HEK293 (cell line): ENCODE measurements at regions not wholly inside any gene's neighbourhood (a gene's known extent, or its start where the extent isn't known, plus 50 kb on each side); places are given as distances from the start of the nearest gene placed in this dataset.

Source experiments
- CTCF ChIA-PET: fragments of 350-600 bp; formaldehyde crosslinking; extraction: SDS; loops from one replicate; lab custom pipeline; 2021; ENCODE audit warnings: antibody characterized with exemption; lab: Yijun Ruan, JAX
- POLR2A ChIA-PET: fragments of 300-600 bp; formaldehyde crosslinking; extraction: SDS; loops from one replicate; lab custom pipeline; 2020; ENCODE audit warnings: antibody characterized with exemption, inconsistent platforms; lab: Yijun Ruan, JAX
- H3K27ac ChIP-seq: fragments of 200-500 bp; sonication (Bioruptor generic); 2 replicates; pipeline ENCODE4 v1.5.1; 2014; ENCODE audit warnings: low read depth, low read length, control low read depth, inconsistent platforms; ENCODE audit errors: extremely low read depth
- H3K36me3 ChIP-seq, 2 experiments: fragments of 200-500 bp in 1 of 2; sonication (Bioruptor generic) in 1 of 2; 1 replicate in 1 of 2; 2 replicates in 1 of 2; pipeline ENCODE4 v1.5.1; 2014 to 2017; ENCODE audit warnings: inconsistent platforms in 2 of 2, low read length in 2 of 2; ENCODE audit not compliant: control insufficient read depth in 2 of 2, insufficient read depth in 1 of 2
- H3K4me1 ChIP-seq: fragments of 200-500 bp; sonication (Bioruptor generic); 2 replicates; pipeline ENCODE4 v1.5.1; 2014; ENCODE audit warnings: mild to moderate bottlenecking, low read length, inconsistent platforms; ENCODE audit not compliant: control insufficient read depth, insufficient read depth
- H3K4me3 ChIP-seq: 2 replicates; pipeline ENCODE4 v1.5.1; 2011; ENCODE audit warnings: low read depth, mild to moderate bottlenecking, control low read depth, low read length, moderate library complexity
- H3K9me3 ChIP-seq: fragments of 200-500 bp; sonication (Bioruptor generic); 2 replicates; pipeline ENCODE4 v1.5.1; 2014; ENCODE audit warnings: low read depth, low read length, inconsistent platforms; ENCODE audit not compliant: control insufficient read depth, insufficient read depth
- BCL11A ChIP-seq: fragments of 450-650 bp; formaldehyde crosslinking; IDR thresholded peaks from 2 replicates; pipeline ENCODE4 v1.5.1; 2016; ENCODE audit warnings: low read depth, missing biosample characterization, missing genetic modification characterization
- CTCF ChIP-seq: fragments of 450-650 bp; formaldehyde crosslinking; IDR thresholded peaks from 2 replicates; pipeline ENCODE4 v1.5.1; 2016; ENCODE audit warnings: missing biosample characterization, missing genetic modification characterization
- SP7 ChIP-seq: fragments of 450-650 bp; formaldehyde crosslinking; IDR thresholded peaks from 2 replicates; pipeline ENCODE4 v1.5.1; 2016; ENCODE audit warnings: missing biosample characterization, missing genetic modification characterization
- ZBTB6 ChIP-seq: fragments of 450-650 bp; formaldehyde crosslinking; IDR thresholded peaks from 2 replicates; pipeline ENCODE4 v1.5.1; 2017; ENCODE audit warnings: missing biosample characterization, missing genetic modification characterization
- ZFHX2 ChIP-seq: fragments of 450-650 bp; formaldehyde crosslinking; conservative IDR thresholded peaks from 2 replicates; pipeline ENCODE4 v1.5.1; 2016; ENCODE audit warnings: missing biosample characterization, missing genetic modification characterization
- ZFP41 ChIP-seq: fragments of 450-650 bp; formaldehyde crosslinking; IDR thresholded peaks from 2 replicates; pipeline ENCODE4 v1.5.1; 2016; ENCODE audit warnings: missing biosample characterization, missing genetic modification characterization, borderline replicate concordance
- ZNF138 ChIP-seq: fragments of 450-650 bp; formaldehyde crosslinking; IDR thresholded peaks from 2 replicates; pipeline ENCODE4 v1.5.1; 2016; ENCODE audit warnings: missing biosample characterization, missing genetic modification characterization, borderline replicate concordance
- ZNF146 ChIP-seq: fragments of 450-650 bp; formaldehyde crosslinking; IDR thresholded peaks from 2 replicates; pipeline ENCODE4 v1.5.1; 2016; ENCODE audit warnings: missing biosample characterization, missing genetic modification characterization
- ZNF157 ChIP-seq: fragments of 450-650 bp; formaldehyde crosslinking; IDR thresholded peaks from 2 replicates; pipeline ENCODE4 v1.5.1; 2016; ENCODE audit warnings: missing biosample characterization, missing genetic modification characterization
- ZNF184 ChIP-seq: fragments of 450-650 bp; IDR thresholded peaks from 2 replicates; pipeline ENCODE4 v1.5.1; 2018; ENCODE audit warnings: missing biosample characterization, mild to moderate bottlenecking, missing genetic modification characterization
- ZNF202 ChIP-seq: fragments of 450-650 bp; formaldehyde crosslinking; IDR thresholded peaks from 2 replicates; pipeline ENCODE4 v1.5.1; 2016; ENCODE audit warnings: missing biosample characterization, missing genetic modification characterization, borderline replicate concordance
- ZNF214 ChIP-seq: fragments of 450-650 bp; formaldehyde crosslinking; IDR thresholded peaks from 2 replicates; pipeline ENCODE4 v1.5.1; 2017; ENCODE audit warnings: missing biosample characterization, mild to moderate bottlenecking, missing genetic modification characterization, borderline replicate concordance
- ZNF248 ChIP-seq: fragments of 450-650 bp; formaldehyde crosslinking; IDR thresholded peaks from 2 replicates; pipeline ENCODE4 v1.5.1; 2017; ENCODE audit warnings: missing biosample characterization, missing genetic modification characterization
- ZNF521 ChIP-seq: fragments of 450-650 bp; formaldehyde crosslinking; IDR thresholded peaks from 2 replicates; pipeline ENCODE4 v1.5.1; 2017; ENCODE audit warnings: missing biosample characterization, mild to moderate bottlenecking, missing genetic modification characterization
- ZNF626 ChIP-seq: fragments of 450-650 bp; sonication (Bioruptor Pico); formaldehyde crosslinking; IDR thresholded peaks from 2 replicates; pipeline ENCODE4 v1.5.1; 2018; ENCODE audit warnings: missing biosample characterization, missing genetic modification characterization, inconsistent platforms
- ZNF791 ChIP-seq: fragments of 450-650 bp; formaldehyde crosslinking; IDR thresholded peaks from 2 replicates; pipeline ENCODE4 v1.5.1; 2016; ENCODE audit warnings: missing biosample characterization, missing genetic modification characterization
- ZSCAN30 ChIP-seq: fragments of 450-650 bp; IDR thresholded peaks from 2 replicates; pipeline ENCODE4 v1.5.1; 2018; ENCODE audit warnings: missing biosample characterization, mild to moderate bottlenecking, missing genetic modification characterization, moderate library complexity
- TF ChIP-seq, protein P1 (sequence below): fragments of 450-650 bp; formaldehyde crosslinking; IDR thresholded peaks from 2 replicates; pipeline ENCODE4 v1.5.1; 2016; ENCODE audit warnings: missing biosample characterization, missing genetic modification characterization
- TF ChIP-seq, protein P2 (sequence below): fragments of 450-650 bp; formaldehyde crosslinking; IDR thresholded peaks from 2 replicates; pipeline ENCODE4; 2016; ENCODE audit warnings: missing biosample characterization, missing genetic modification characterization
- TF ChIP-seq, protein P3 (sequence below): fragments of 450-650 bp; formaldehyde crosslinking; IDR thresholded peaks from 2 replicates; pipeline ENCODE4 v1.5.1; 2016; ENCODE audit warnings: missing biosample characterization, missing genetic modification characterization
- TF ChIP-seq, protein P4 (sequence below): fragments of 450-650 bp; formaldehyde crosslinking; IDR thresholded peaks from 2 replicates; pipeline ENCODE4 v1.5.1; 2016; ENCODE audit warnings: missing biosample characterization, missing genetic modification characterization

DNA sequence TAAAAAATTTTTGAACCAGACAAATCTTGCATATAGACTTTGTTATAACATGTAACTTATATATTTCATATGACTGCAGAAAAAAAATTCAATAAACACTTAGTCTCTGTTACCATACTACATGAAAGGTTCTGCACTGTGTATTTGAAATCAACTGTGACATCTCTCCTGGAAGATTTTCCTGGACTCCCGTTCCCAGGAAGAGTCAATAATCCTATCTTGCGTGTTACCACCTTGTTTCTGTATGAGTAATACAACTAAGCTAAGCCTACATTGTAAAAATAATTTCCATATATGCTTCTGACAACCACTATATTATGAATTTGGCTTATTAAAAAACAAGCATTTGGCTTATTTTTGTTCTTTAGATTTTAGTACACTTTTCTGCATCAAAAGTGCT, 665.6 kb upstream of the SOX9 start:
- ChIA-PET POLR2A (no interaction called here), CTCF (no interaction called here)
- H3K4me1 ChIP-seq, result no peaks in the 10 kb centered on the region
- no peak overlapping the region for H3K27ac ChIP-seq
- TF ChIP-seq, protein P1, sequence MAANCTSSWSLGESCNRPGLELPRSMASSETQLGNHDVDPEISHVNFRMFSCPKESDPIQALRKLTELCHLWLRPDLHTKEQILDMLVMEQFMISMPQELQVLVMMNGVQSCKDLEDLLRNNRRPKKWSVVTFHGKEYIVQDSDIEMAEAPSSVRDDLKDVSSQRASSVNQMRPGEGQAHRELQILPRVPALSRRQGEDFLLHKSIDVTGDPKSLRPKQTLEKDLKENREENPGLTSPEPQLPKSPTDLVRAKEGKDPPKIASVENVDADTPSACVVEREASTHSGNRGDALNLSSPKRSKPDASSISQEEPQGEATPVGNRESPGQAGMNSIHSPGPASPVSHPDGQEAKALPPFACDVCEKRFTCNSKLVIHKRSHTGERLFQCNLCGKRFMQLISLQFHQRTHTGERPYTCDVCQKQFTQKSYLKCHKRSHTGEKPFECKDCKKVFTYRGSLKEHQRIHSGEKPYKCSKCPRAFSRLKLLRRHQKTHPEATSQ (tag by site-specific recombination), result no peak
- TF ChIP-seq BCL11A (tag by site-specific recombination), result no peak
- no peak for TF ChIP-seq ZNF626
- no peak for TF ChIP-seq ZBTB6 (tag by site-specific recombination)
- TF ChIP-seq, protein P2, sequence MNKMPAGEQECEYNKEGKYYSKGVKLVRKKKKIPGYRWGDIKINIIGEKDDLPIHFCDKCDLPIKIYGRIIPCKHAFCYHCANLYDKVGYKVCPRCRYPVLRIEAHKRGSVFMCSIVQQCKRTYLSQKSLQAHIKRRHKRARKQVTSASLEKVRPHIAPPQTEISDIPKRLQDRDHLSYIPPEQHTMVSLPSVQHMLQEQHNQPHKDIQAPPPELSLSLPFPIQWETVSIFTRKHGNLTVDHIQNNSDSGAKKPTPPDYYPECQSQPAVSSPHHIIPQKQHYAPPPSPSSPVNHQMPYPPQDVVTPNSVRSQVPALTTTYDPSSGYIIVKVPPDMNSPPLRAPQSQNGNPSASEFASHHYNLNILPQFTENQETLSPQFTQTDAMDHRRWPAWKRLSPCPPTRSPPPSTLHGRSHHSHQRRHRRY (tag by site-specific recombination), result no peak
- no peak for TF ChIP-seq ZNF146 (tag by site-specific recombination)
- TF ChIP-seq SP7 (tag by site-specific recombination), result no peak
- no peaks in the 10 kb centered on the region for H3K9me3 ChIP-seq
- no peak overlapping the region for H3K4me3 ChIP-seq
- no peaks in the 10 kb centered on the region for H3K36me3 ChIP-seq

- no peak for TF ChIP-seq ZNF138 (tag by site-specific recombination)
- no peak for TF ChIP-seq ZNF791 (tag by site-specific recombination)
- TF ChIP-seq, protein P3, sequence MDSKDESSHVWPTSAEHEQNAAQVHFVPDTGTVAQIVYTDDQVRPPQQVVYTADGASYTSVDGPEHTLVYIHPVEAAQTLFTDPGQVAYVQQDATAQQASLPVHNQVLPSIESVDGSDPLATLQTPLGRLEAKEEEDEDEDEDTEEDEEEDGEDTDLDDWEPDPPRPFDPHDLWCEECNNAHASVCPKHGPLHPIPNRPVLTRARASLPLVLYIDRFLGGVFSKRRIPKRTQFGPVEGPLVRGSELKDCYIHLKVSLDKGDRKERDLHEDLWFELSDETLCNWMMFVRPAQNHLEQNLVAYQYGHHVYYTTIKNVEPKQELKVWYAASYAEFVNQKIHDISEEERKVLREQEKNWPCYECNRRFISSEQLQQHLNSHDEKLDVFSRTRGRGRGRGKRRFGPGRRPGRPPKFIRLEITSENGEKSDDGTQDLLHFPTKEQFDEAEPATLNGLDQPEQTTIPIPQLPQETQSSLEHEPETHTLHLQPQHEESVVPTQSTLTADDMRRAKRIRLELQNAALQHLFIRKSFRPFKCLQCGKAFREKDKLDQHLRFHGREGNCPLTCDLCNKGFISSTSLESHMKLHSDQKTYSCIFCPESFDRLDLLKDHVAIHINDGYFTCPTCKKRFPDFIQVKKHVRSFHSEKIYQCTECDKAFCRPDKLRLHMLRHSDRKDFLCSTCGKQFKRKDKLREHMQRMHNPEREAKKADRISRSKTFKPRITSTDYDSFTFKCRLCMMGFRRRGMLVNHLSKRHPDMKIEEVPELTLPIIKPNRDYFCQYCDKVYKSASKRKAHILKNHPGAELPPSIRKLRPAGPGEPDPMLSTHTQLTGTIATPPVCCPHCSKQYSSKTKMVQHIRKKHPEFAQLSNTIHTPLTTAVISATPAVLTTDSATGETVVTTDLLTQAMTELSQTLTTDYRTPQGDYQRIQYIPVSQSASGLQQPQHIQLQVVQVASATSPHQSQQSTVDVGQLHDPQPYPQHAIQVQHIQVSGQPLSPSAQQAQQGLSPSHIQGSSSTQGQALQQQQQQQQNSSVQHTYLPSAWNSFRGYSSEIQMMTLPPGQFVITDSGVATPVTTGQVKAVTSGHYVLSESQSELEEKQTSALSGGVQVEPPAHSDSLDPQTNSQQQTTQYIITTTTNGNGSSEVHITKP (tag by site-specific recombination), result no peak
- TF ChIP-seq ZNF184 (tag by site-specific recombination), result no peak
- TF ChIP-seq CTCF (tag by site-specific recombination), result no peak
- no peak for TF ChIP-seq ZFP41
- no peak for TF ChIP-seq ZSCAN30 (tag by site-specific recombination)
- TF ChIP-seq ZNF248 (tag by site-specific recombination), result no peak
- TF ChIP-seq ZNF521 (tag by site-specific recombination), result no peak
- no peak for TF ChIP-seq ZFHX2 (tag by site-specific recombination)
- TF ChIP-seq ZNF214 (tag by site-specific recombination), result no peak
- TF ChIP-seq, protein P4, sequence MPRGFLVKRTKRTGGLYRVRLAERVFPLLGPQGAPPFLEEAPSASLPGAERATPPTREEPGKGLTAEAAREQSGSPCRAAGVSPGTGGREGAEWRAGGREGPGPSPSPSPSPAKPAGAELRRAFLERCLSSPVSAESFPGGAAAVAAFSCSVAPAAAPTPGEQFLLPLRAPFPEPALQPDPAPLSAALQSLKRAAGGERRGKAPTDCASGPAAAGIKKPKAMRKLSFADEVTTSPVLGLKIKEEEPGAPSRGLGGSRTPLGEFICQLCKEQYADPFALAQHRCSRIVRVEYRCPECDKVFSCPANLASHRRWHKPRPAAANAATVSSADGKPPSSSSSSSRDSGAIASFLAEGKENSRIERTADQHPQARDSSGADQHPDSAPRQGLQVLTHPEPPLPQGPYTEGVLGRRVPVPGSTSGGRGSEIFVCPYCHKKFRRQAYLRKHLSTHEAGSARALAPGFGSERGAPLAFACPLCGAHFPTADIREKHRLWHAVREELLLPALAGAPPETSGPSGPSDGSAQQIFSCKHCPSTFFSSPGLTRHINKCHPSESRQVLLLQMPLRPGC (tag by site-specific recombination), result no peak
- no peak for TF ChIP-seq ZNF202 (tag by site-specific recombination)
- no peak for TF ChIP-seq ZNF157
- TF ChIP-seq, all 188 proteins: peak for 0
- Histone ChIP-seq H3K27ac (no peak overlapping the region), H3K9me3 (no peaks in the 10 kb centered on the region), H3K4me3 (no peak overlapping the region), H3K36me3 (no peaks in the 10 kb centered on the region), H3K4me1 (no peaks in the 10 kb centered on the region)
- ChIA-PET POLR2A (no interaction called here), CTCF (no interaction called here)
These were observed 662.5 kb upstream of the SOX9 start for GRCh38 chr17:71458322-71458721.
